GM18868 (cell line): ENCODE measurements at regions not wholly inside any gene's neighbourhood (a gene's known extent, or its start where the extent isn't known, plus 50 kb on each side); places are given as distances from the start of the nearest gene placed in this dataset.

Experiments used
- ATAC-seq: cut with Tn5 transposase; IDR thresholded peaks from one replicate; pipeline ENCODE4 v1.9.1; 2021; ENCODE audit warnings: mild to moderate bottlenecking, moderate library complexity; ENCODE audit not compliant: unreplicated experiment

DNA sequence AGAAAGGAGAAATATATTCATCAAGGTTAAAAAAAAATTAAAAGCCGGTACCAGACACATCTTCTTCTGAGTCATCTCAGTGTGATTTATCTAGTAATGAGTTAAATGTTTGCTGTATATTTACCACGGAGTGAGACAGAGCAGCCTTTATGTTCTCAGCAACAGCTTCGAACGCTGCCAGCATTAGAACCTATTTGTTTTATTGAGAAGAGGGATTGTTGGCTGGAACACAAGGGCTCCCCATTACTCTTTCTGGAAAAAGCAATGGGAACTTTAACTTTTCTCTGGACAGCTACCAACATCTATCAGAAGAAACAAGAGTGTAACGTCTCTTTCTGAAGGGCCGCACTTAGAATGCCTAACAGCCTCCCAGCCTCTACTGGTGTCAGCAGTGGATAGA is 105.3 kb upstream of the TAB2 start:
- ATAC-seq, result no peak

DNA sequence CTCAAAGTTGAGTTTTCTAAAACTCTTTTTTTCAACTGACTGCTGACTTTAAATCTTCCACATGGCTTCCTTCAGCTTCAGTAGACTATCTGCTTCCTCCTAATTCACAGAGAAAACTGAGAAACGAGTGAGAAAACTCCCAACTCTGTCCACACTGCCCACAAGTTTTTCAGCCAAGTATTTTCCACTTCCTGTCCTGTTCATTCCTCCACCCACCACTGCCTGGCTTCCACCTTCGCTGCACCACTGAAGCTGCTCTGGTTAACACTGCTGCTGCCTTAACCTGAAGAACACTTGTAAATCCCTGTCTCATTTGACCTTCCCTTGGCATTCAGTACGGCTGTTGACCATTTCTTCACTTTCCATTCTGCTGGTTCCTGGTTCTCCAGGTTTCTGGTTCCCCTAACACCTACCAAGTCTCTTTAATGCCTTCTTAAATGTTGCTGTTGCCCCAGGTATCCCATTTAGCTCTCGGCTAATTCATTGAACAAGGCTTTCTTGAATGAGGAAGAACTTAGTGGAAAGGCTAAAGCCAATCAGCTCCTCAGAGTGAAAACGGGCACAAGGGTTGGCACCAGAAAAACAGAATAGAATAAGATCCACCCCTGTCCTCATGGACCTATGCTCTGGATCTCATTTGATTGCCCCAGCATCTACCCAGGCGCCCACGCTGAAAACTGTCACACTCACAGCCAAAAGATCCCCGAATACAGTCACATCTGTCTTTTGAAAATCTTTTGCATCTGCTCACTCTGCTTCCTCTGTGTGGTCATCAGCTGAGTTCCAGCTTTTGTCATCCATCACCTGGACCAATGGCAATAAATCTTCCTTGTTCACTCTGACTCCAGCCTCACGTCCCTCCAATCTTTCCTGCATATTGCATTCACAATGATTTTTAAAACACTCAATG is 104.4 kb upstream of the TAB2 start:
- ATAC-seq, result peak; percentile 48

DNA sequence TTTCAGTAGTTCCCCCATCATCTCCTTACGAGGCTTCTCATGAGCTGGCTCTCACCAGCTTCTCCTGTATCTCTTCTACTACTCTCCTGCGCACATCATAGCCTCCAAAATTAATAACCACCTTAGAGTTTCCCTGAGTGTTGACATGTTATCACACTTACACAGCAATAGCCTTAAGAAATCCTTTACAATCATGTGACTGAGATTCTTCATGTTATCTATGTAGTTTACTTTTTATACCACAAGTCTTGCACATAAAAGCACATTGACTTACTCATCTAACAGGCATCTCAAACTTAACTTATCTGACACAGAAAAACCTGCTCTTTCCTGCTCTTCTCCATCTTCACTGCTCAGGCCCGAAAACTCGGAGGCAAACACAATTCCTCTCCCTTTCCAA is 103.7 kb upstream of the TAB2 start:
- no peak for ATAC-seq

DNA sequence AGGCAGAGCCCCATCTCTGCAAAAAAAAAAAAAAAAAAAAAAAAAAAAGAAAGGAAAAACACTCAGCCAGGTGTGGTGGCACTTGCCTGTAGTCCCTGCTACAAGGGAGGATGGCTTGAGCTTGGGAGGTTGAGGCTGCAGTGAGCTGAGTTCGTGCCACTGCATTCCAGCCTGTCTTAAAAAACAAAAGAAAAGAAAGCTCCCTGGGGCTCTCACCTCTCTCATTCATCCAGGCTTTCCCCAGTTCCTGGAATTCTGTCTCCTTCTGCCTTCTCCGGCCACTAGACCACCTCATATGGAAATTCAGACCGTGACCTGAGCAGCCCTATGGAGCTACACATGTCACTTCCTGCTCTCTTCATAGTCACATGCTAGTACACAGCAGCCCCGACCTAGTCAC is 101.1 kb upstream of the TAB2 start:
- ATAC-seq, result no peak

DNA sequence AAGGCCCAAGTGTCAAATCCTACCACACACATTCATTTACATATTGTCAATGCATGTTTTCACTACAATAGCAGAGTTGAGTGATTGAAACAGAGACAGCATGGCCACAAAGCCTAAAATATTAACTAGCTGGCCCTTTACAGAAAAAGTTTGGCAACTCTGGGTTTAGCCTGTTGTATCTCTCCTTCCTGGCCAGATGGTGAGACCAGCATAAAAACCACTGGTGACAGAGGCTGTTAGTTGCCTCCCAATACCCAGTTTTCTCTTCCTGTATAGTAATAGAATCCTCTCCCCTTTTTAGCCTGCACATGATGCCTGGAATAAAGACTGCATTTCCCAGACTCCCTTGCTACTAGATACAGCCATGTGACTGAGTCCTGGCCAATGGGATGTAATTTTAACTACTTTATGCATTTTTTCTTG is 100.0 kb upstream of the TAB2 start:
- no peak for ATAC-seq

DNA sequence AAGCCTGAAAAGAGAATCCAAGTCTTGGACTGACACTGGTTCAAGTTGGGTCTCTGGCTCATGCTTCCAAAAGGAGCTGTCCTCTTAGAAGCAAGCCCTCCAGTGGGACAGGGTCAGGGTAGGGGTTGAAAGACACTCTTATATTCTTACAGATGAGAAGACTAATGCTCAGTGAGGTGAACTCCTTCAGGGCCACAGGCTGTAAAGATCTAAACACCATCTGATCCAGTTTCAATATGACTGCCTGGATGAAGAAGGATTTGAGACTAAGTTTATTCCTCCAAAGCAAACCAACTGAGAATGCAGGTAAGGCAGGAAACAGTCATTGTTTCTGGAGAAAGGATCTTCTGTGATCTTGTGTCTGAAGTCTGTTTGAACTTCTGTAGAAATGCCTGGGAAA is 99.0 kb upstream of the TAB2 start:
- no peak for ATAC-seq

DNA sequence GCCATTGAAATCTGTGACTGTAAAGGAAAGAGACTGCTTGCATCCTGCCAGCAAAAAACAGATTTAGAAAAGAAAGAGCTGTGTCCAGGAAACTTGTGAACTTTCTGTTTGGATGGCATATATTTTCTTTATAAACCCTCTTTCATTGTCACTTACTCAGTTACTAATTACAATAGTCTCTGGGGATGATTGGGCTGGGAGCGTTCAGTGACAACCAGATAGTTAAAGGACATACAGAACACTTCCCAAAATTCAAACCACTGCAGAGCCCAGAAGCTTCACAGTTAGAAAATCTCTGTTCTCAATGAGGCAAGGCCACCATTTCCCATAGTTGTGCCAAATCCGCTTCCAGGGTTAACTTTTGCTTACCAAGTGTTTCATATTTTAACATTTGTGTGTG is 98.6 kb upstream of the TAB2 start:
- no peak for ATAC-seq

DNA sequence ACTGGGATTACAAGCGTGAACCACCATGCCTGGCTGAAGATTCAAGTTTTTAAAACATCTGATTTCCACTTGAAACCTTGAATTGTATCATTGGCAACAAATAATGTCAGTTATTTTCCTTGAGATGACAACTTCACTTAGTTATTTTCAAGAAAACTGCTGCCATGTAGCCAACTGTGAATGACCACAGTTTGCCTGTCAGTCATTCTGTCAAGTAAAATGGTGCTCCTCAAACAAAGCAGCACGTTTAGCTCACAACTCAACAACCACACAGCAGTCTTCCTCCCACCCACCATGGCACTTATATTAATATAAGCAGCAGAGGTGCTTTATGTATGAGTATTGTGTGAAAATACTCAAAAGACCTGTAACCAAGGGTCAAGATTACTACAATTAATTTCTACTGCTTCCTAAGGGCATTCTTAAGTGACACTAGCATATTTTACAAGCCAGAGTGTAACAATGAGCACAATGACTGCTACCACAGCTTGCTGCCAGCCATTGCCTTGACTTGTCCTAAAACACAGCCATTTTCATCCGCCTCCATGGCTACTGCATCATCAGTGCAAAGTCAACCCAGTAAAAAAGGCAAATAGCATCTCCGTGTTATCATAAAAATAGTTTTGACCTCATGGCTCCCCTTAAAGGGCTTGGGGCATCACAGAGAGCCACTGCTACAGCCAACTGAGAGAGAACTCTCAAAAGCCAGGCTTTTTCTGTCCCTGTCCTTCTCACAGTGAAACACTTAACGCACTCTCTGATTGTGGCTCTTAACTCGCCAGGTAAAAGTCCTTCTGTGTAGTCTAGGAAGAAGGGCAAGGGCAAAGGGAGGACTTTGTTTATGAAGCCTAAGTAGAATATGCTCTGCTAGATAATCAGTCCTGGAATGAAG is 96.4 kb upstream of the TAB2 start:
- no peak for ATAC-seq

DNA sequence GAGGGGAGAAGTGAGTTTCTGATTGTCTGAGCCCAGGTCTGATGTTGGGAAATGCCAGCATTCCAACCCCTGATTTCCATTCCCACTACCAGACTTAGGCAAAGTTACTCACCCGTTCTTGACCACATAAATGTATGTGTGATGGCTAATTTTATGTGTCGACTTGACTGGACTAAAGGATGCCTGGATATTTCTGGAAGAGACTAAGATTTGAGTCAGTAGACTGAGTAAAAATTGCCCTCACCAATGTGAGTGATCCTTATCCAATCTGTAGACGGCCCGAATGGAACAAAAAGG is 95.8 kb upstream of the TAB2 start:
- no peak for ATAC-seq

DNA sequence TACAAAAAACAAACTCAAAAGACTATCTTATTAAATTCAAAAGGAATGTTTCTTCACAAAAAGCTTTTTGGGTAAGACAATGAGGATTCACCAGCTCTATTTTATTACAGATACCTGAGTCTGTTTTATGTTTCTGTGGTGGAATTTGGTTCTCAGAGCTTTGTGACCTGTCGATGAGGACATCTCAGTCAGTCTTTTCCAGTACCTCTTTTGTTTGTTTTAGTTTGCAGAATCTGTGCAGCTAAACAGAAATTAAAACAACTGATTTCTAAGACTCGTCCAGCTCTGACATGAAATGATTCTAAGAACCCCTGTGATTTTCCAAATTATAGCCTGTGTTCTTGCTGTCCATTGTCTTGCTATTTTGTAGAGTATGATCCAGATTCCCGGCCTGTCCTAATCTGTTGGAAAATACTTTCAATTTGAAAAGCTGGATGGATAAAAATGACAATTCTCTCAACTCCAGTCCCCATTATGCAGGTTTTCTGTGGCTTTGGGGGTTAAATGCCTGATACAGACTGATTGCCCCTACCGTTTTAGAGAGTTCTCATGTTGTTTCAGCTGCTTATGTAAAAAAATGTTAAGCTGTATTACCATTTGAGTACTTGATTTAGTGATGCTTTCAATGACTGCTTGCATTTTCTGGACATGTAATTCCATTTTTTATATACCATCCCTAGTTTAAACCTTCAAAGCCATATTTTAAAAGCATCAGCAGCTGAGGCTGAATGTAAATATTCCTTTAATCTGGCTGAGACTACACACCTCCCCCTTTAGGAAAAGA is 94.2 kb upstream of the TAB2 start:
- ATAC-seq, result no peak

DNA sequence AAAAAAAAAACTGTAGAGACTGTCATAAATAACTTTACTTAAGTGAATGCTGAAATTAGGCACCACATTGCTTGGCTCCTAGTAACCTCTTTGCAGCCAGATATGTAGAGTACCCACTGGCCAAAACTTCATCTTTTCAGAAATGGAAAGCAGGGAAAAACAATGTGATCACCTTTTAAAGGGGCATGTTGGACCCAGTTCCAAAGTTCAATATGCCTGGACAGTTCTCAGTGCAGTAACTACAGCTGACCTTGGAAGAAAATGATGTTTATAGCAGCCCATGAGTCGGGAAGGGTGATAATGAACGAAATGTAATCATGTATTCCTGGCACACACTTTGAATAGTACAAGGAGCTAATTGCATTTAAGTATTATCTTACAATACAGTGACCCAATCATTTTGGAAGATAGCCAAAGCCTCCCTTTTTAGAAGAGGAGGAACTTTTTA is 93.6 kb upstream of the TAB2 start:
- ATAC-seq, result no peak

DNA sequence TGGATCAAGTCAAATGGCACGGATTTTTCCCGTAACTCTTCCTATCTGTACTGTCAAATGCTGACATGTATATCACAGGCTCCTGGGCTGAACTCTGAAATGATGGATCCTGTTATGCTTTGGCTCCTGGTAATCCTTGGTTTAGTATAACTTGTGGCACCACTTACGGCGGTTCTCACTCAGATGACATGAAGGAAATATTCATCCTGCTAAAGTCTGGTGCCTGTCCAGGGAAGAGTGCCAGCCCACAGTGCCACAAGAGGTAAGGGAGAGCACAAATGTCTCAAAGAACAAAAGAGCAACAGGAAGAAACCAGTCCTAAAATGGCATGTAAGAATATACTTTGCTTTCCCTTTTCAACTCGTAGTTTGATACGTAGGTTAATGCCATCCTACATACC is 93.1 kb upstream of the TAB2 start:
- ATAC-seq, result no peak

DNA sequence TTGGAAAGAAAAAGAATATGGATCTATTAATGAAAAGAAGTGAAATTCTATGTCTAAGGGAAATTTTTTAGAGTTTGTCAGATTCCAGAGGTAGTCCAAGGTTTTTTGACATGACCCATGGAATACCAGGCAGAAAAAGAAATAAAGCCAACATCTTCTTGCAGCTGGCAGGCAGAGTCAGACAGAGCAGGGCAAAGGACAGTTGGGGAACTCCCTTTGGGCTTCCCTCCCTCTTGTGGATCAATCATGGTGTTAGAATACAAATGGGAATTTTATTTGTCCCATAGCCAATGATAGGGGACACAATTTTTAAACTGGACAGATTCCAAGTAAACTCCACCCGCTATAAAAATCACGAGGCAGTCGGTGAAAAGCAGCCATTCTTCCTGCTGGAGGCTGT is 92.1 kb upstream of the TAB2 start:
- no peak for ATAC-seq

DNA sequence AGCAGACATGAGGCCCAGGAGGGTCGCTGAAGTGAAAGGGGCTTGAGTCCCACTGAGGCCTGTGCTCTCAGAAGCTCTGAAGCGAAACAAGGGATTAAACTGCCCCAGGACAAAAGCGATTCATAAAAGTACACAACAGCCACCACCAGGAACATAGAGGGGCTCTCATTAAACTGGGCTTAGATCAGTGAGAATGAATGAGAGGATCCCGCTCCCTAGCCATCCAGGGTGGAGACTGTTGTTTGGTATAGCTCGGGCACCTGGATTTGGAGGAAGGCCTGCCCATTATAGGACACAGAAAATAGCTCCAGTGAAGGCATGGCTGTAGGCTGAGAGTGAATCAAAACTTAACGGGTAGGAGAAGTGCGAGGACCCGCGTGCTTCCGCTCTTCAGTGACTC is 91.6 kb upstream of the TAB2 start:
- ATAC-seq, result no peak

DNA sequence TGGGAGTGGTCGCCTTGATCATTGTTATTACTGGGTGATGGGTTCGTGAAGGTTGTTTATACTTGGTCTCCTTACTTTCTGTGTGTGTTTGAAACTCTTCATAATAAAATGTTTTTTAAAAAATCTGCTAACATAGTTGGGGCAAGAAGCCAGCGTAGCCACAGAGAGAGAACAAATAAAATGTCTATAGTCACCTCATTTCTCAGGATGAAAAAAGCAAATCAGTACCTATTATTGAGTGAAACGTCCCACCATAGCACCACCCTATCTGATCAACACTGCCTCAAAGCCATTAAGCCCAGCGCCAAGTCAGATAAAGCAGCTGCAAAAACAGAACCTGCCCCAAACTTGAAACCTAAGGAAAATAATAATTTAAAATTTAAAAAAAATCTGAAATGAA is 89.7 kb upstream of the TAB2 start:
- ATAC-seq, result no peak

DNA sequence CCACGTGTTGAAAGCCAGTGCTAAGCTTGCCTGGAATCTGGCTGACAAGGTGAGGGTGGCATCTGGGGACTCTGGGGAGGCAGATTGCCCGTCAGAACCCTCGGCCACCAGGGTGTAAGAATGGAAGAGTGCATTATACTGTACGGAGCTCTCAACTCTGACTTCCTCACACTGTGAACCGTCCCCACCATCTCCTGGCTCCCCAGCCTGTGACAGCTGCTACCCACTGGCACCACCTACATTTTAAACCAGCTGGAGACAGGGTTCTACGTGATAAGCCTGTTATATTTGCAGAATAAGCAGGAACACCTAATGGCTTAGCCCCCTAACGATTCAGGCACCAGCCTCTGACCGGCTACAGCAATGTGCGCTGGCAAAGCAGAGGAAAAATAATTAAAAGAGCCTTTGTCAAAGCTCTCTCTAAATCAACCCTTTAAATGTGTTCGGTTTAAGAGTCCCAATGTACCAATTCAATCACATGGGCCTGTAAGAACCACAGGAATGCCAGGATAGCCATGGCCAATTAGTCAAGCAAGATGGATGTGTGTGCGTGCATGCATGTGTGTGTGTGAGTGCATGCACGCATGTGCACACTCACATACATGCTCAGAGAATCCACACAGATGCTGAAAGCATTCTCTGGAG is 89.1 kb upstream of the TAB2 start:
- ATAC-seq, result no peak

DNA sequence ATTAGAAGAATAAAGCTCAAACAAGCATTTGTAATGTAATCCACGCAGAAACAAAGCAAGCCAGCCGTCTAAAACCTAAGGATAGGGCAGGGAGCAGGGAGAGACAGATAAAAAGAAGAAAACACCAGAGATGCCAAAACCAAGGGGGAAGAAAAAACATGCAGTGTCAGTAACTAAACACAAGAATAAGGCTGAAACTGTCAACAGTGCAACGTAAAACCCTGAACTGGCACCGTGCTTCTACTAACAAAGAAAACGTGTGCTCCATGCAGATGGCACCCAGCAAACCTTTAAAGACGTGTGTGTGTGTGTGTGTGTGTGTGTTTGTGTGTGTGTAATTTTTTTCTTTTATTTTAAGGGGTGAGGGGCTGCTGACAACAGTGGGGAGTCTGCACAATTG is 88.4 kb upstream of the TAB2 start:
- no peak for ATAC-seq

DNA sequence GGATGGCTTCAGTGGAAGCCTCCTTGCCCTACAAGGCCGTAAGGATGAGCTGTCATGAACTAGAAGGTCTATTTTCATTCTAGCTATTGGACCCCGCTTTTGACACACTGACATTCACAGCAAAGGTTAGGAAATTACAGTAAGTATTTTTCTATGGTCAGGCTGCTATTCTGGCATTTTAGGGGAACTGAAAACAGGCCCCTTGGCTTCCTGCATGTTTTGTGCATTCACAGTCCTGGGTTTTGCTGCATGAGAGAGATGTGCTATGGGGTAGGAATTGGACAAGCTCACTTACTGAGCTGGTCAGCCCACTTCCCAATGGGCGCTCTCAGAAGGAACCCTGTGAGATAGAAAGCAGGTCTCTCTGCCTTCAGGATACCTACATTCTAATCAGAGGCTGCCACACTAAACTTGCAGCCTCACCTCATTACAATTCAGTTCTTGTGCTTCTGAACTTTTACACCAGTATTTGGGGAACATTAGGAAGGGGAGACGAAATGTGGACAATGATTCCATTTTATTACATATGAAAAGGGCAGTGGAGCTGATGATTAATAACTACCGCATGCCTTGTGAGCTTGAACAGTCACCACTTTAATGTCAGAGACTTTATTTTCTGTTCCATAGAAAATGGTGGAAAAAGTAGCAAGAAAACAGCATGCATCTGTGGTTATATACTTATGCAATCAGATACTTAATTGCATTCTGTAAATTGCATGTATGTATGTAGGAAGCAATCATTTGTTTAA is 86.6 kb upstream of the TAB2 start:
- ATAC-seq, result peak; percentile 25

DNA sequence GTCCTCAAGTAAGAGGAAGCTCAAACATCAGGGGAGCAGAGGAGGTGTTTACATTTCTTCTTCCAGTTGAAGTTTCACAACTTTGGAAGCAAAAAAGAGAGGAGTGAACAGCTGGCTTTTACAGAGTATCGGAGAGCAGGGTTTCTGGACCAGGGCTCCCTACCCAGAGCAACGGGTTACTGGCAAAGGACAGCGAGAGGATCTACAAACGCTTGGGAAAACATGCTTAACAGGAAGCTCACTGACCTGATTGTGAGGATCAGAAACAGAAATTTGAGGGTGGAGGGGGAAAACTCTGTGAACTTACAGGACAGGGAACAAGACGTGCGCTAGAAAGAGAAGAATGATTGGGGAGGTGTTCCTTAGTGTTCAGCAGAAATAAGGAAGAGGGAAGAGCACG is 85.7 kb upstream of the TAB2 start:
- no peak for ATAC-seq

DNA sequence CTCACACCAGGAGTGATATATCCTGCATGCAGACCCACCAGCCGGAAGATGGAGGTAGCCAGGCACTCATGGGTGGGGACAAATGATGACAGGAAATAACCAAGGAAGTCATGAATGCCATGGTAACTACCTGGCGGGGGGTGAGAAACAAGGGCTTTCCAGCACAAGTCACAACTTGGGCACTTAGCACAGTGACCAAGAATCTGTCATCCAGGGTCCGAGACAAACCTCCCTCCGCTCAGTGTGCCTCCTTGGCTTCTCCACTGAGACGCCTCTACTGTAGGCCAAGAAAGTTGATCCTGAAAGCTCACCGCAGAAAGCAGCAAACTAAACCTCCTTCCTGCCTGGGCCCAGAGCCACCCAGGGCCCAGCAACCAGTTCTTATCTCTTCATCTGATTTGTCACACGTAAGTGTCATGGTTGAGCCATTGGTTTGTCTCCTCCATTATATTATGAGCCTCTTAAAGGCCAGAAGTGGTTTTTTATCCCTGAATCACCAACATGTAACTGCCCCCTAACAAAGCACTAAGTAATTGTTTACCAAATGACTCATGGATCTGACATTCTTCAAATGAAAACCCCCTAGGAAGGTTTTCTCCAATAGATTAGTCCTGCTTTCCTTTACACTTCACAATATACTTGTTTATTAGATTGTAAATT is 84.3 kb upstream of the TAB2 start:
- no peak for ATAC-seq
